ENCODE measurements at regions not wholly inside any gene's neighbourhood (a gene's known extent, or its start where the extent isn't known, plus 50 kb on each side); places are given as distances from the start of the nearest gene placed in this dataset.
A peak's percentile ranks its signal among the peaks of the same experiment; 100 is the strongest.
"Not testable (repeated sequence)": the region's sequence is repeated elsewhere in the genome, so short reads cannot be mapped to it uniquely, and the experiment has no call there.

GRCh38 chr9:109974918-109975276 lies 194.9 kb downstream of the PALM2AKAP2 start:
- no peak for DNase-seq (ENCODE audit: low read depth, low spot score)

GRCh38 chr9:109975574-109976295 lies 195.7 kb downstream of the PALM2AKAP2 start:
- DNase-seq (ENCODE audit: low read depth, low spot score), result no peak

- no peak for DNase-seq (ENCODE audit: low read depth, low spot score)
Observed at GRCh38 chr9:109976303-109976702, 196.3 kb downstream of the PALM2AKAP2 start.

- DNase-seq (ENCODE audit: low read depth, low spot score), result no peak
Observed at GRCh38 chr9:109977521-109977920, 197.5 kb downstream of the PALM2AKAP2 start.

- no peak for DNase-seq (ENCODE audit: low read depth, low spot score)
Observed at GRCh38 chr9:109981091-109981490, 201.1 kb downstream of the PALM2AKAP2 start.

GRCh38 chr9:109986521-109986991 lies 206.6 kb downstream of the PALM2AKAP2 start:
- peak; percentile 86 for DNase-seq (ENCODE audit: low read depth, low spot score)

GRCh38 chr9:109989296-109989695 lies 209.3 kb downstream of the PALM2AKAP2 start:
- no peak for DNase-seq (ENCODE audit: low read depth, low spot score)

- no peak for DNase-seq (ENCODE audit: low read depth, low spot score)
Observed at GRCh38 chr9:109990541-109990940, 210.5 kb downstream of the PALM2AKAP2 start.

- DNase-seq (ENCODE audit: low read depth, low spot score), result no peak
Observed at GRCh38 chr9:109992293-109992692, 212.3 kb downstream of the PALM2AKAP2 start.

- DNase-seq (ENCODE audit: low read depth, low spot score), result no peak
Observed at GRCh38 chr9:109993250-109993978, 213.4 kb downstream of the PALM2AKAP2 start.

- no peak for DNase-seq (ENCODE audit: low read depth, low spot score)
Observed at GRCh38 chr9:109994141-109994540, 213.8 kb downstream of the C9orf152 start.

- DNase-seq (ENCODE audit: low read depth, low spot score), result no peak
Observed at GRCh38 chr9:109996936-109997580, 210.9 kb downstream of the C9orf152 start.

GRCh38 chr9:109997682-109998081 lies 210.3 kb downstream of the C9orf152 start:
- no peak for DNase-seq (ENCODE audit: low read depth, low spot score)

- DNase-seq (ENCODE audit: low read depth, low spot score), result not testable (repeated sequence)
Observed at GRCh38 chr9:110005521-110005920, 202.4 kb downstream of the C9orf152 start.

- DNase-seq (ENCODE audit: low read depth, low spot score), result no peak
Observed at GRCh38 chr9:110006657-110007056, 201.3 kb downstream of the C9orf152 start.

- DNase-seq (ENCODE audit: low read depth, low spot score), result no peak
Observed at GRCh38 chr9:110007477-110008270, 200.3 kb downstream of the C9orf152 start.

GRCh38 chr9:110008663-110009062 lies 199.3 kb downstream of the C9orf152 start:
- no peak for DNase-seq (ENCODE audit: low read depth, low spot score)

GRCh38 chr9:110011628-110012320 lies 196.2 kb downstream of the C9orf152 start:
- DNase-seq (ENCODE audit: low read depth, low spot score), result no peak

- DNase-seq (ENCODE audit: low read depth, low spot score), result no peak
Observed at GRCh38 chr9:110013064-110013463, 194.9 kb downstream of the C9orf152 start.

- DNase-seq (ENCODE audit: low read depth, low spot score), result peak; percentile 92
Observed at GRCh38 chr9:110015759-110016158, 192.2 kb downstream of the C9orf152 start.

GRCh38 chr9:110016340-110016739 lies 191.6 kb downstream of the C9orf152 start:
- DNase-seq (ENCODE audit: low read depth, low spot score), result peak; percentile 88

Data from pulmonary artery endothelial cell (primary cell).